ENCODE measurements at regions not wholly inside any gene's neighbourhood (a gene's known extent, or its start where the extent isn't known, plus 50 kb on each side); places are given as distances from the start of the nearest gene placed in this dataset.
"Not testable (repeated sequence)": the region's sequence is repeated elsewhere in the genome, so short reads cannot be mapped to it uniquely, and the experiment has no call there.

DNA sequence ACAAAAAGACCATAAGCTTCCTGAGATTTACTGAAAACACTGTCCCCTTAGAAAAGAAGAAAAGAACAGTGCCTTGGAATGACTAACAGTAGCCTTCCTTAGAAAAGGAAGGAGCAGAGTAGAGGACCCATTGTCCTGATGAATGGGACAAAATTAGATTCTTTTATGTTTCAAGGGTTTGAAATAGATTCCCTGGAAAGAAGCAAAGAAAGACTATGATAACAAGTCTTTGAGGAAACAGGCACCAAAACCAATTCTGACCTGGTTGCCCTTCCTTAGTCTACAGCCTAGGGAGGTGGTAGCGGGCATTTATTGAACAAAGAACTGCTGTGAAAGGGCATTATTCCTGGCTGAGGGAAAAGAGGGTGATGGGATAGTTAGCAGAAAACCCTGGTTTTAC is 1024.8 kb downstream of the TBL1XR1 start:
- TF ChIP-seq POLR2A (IDR thresholded peaks at IDR 0.05; ENCODE audit: low read length) (no peak), GATA1 (IDR thresholded peaks at IDR 0.05; ENCODE audit: low read depth, low read length) (no peak)
- no peak for DNase-seq

DNA sequence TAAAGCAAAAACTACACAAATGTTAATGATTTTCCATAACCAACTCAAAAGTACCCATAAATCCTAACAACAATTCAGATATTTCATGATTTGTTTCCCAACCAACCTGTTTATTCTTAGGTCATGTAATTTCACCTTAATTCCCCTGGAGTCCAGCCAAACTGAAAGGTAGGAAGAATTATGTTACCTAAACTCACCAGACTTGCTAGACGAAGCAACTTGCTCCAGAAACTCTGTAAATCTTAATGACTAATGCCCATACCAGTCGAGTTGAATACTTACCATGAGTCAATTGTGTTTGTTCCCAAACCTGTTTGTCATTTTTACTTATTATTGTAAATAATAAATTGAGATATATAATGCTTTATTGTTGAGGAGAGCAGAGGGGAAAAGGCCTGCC is 1030.0 kb downstream of the TBL1XR1 start:
- no peak for DNase-seq
- TF ChIP-seq GATA1 (IDR thresholded peaks at IDR 0.05; ENCODE audit: low read depth, low read length), result no peak
- no peak for TF ChIP-seq POLR2A (IDR thresholded peaks at IDR 0.05; ENCODE audit: low read length)

DNA sequence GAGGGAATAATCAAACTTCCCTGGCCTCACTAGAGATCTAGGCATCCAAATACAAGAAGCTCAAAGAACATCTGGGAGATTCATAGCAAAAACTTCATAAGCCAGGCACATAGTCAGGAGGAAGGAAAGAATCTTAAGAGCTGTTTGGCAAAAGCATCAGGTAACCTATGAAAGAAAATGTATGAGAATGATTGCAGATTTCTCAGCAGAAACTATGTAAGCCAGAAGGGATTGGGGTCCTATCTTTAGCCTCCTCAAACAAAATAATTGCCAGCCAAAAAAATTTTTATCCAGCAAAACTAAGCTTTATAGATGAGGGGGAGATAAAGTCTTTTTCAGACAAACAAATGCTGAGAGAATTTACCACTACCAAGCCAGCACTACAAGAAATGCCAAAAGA is 1036.3 kb downstream of the TBL1XR1 start:
- DNase-seq, result no peak
- no peak for TF ChIP-seq GATA1 (IDR thresholded peaks at IDR 0.05; ENCODE audit: low read depth, low read length)
- TF ChIP-seq POLR2A (IDR thresholded peaks at IDR 0.05; ENCODE audit: low read length), result no peak

DNA sequence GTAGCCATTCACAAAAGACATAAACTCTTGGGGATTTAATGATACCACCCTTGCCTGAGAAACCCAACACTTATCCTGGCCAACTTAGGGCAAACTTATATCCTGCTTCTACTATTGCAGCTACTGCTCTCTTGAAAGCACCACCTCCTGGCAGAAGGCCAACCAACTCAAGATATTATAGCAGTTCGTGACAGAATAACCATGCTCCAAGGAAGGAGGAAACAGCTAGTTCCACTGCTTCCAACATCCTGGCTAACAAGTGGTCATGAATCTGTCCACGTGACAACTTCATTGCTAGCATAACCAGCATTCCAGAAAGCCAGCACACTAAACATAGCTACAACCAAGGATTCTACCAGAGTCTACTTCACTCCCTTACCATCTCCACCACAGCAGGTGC is 1037.5 kb downstream of the TBL1XR1 start:
- no peak for DNase-seq
- TF ChIP-seq POLR2A (IDR thresholded peaks at IDR 0.05; ENCODE audit: low read length) (no peak), GATA1 (IDR thresholded peaks at IDR 0.05; ENCODE audit: low read depth, low read length) (no peak)

DNA sequence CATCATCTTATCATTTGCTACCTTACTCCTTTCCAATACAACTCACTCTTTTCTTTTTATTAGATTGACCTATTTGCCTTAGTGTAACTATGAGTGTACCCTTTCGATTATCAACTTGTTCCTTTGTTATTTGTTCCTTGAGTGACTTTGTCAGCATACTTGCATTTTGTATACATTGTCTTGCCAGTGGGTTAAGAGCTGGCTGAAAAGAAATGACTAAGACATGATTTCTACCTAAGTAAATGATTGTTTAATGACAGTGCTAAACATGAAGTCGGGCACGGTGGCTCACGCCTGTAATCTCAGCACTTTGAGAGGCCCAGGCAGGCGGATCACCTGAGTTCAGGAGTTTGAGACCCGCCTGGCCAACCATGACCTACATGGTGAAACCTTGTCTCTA is 1042.3 kb downstream of the TBL1XR1 start:
- TF ChIP-seq GATA1 (IDR thresholded peaks at IDR 0.05; ENCODE audit: low read depth, low read length), result no peak
- TF ChIP-seq POLR2A (IDR thresholded peaks at IDR 0.05; ENCODE audit: low read length), result no peak

DNA sequence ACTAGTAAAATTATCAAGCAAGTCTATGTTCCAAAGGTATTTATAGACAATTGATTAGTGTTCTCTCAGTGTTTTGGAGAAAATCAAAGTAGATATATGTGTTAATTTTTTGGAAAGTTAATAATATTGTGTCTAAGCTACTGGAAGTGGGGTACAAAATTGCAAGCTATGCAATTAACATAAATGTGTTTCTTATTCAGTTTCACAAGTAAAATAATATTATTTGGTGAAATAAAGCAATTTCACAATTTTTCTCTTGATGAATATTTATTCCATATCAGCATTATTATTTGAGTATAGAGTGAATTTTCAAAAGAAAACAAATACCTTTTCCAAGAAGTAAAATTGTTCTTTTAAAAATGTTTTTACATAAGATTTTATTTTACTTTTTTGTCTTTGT is 1047.7 kb downstream of the TBL1XR1 start:
- no peak for DNase-seq
- no peak for TF ChIP-seq POLR2A (IDR thresholded peaks at IDR 0.05; ENCODE audit: low read length)
- TF ChIP-seq GATA1 (IDR thresholded peaks at IDR 0.05; ENCODE audit: low read depth, low read length), result no peak

More for the DNA sequence above, 1042.3 kb downstream of the TBL1XR1 start:
- DNase-seq, result no peak

DNA sequence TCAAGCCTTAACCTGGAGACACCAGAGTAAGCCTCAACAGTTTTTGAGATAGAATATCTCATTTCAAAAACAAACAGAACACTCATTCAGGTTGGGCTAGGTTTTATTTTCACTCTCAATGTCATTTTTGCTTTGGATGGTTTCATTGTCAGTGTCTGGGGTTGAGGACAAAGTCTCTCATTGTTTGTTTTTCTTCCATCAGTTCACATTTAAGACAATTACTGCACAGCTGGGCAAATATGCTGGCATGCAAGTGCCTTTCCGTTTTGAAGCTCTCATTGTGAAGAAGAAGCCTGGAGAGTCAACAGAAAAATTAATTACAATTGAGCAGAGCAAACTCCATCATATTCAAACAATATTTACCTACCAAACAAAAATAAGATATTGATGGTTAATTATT is 1050.0 kb downstream of the TBL1XR1 start:
- no peak for TF ChIP-seq POLR2A (IDR thresholded peaks at IDR 0.05; ENCODE audit: low read length)
- no peak for TF ChIP-seq GATA1 (IDR thresholded peaks at IDR 0.05; ENCODE audit: low read depth, low read length)
- DNase-seq, result no peak

DNA sequence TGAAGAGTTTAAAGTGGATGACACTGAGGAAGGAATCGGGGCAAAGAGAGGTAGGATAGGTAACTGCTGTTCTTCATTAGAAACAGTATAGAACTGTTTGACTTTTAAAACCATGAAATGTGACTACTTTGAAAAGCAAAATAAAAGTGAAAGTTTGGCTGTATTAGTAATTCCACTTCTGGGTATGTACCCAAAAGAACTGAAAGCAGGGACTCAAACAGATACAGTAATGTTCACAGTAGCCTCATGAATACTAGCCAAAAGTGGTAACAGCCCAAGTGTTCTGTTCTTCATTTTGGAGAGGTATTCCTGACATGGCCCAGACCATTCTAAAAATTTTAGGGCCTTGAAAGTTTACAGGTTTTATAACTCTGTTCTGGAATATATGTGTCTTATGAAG is 1055.4 kb downstream of the TBL1XR1 start:
- DNase-seq, result no peak
- TF ChIP-seq GATA1 (IDR thresholded peaks at IDR 0.05; ENCODE audit: low read depth, low read length), result no peak
- no peak for TF ChIP-seq POLR2A (IDR thresholded peaks at IDR 0.05; ENCODE audit: low read length)

DNA sequence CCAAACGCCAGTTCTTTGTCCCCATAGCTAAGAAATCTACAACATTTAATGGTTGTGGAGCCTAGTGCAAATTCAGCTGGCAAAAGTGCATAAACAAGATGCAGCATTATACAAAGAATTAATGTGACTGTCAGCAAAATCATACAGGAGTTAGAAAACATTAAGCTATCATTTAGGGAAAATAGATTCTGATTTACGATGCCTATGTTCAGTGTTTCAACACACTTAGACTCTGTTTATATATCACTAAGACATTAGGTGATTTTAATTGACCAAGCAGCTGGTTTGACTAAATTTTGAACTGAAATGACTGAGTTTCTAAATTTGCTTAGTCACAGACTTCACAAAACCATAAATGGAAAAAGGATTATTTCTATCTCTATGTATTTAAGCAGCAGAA is 1076.8 kb downstream of the TBL1XR1 start:
- TF ChIP-seq POLR2A (IDR thresholded peaks at IDR 0.05; ENCODE audit: low read length) (no peak), GATA1 (IDR thresholded peaks at IDR 0.05; ENCODE audit: low read depth, low read length) (no peak)
- DNase-seq, result no peak

DNA sequence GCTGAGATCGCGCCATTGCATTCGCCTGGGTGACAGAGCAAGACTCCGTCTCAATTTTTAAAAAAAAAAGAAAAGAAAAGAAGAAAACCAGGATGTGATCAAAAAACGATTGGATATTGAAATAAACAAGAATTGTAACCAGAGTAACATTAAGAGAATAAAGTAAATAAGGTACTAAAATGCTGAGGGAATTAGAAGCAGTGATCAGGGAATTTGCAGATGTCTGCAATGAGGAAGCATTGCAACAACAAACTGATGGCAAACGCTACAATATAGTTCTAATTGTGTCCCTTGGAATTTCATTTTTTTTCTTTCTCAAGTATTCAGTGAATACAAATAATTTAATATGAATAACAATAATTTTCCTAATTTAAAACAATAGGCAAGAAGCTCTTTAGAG is 1077.5 kb downstream of the TBL1XR1 start:
- no peak for TF ChIP-seq GATA1 (IDR thresholded peaks at IDR 0.05; ENCODE audit: low read depth, low read length)
- TF ChIP-seq POLR2A (IDR thresholded peaks at IDR 0.05; ENCODE audit: low read length), result no peak
- DNase-seq, result no peak

DNA sequence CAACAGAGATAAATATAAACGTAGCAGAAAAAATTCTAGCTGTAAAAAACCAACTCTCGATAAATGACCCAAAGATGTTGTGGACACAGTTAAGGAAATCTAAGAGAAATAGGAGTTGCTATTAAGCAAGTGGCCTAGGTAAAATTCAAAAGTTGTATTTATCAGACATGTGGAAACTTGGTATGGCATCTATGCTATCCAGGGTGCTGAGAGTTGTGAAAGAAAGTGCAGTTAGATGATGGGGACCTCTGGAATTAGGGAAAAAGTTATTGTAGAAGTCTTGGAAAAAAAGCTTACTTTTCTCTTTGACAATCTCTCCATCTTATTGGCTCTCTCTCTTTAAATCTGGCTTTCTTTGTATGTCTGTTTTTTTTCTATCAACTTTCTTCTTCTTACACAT is 1090.9 kb downstream of the TBL1XR1 start:
- no peak for DNase-seq

DNA sequence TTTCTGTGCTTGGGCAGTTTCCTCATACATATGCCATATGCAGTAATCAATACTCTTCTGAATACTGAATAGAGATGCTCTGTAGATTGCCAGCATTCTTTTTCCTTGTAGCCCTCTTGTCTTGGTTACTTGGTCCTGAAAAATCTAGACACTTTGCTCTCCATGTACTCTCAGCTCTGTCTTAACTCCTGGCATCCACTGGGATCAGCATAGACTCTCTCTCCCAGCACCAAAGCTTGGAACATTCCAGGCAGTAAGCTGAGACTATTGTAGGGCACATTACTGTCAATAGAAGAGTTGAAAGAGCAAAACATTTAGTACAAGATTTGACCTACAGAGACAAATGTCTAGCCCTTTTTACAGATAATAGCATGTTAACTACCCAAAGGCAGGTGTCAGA is 1100.3 kb downstream of the TBL1XR1 start:
- no peak for DNase-seq
- TF ChIP-seq POLR2A (IDR thresholded peaks at IDR 0.05; ENCODE audit: low read length), result no peak

More for the DNA sequence above, 1090.9 kb downstream of the TBL1XR1 start:
- no peak for TF ChIP-seq POLR2A (IDR thresholded peaks at IDR 0.05; ENCODE audit: low read length)
- TF ChIP-seq GATA1 (IDR thresholded peaks at IDR 0.05; ENCODE audit: low read depth, low read length), result no peak

DNA sequence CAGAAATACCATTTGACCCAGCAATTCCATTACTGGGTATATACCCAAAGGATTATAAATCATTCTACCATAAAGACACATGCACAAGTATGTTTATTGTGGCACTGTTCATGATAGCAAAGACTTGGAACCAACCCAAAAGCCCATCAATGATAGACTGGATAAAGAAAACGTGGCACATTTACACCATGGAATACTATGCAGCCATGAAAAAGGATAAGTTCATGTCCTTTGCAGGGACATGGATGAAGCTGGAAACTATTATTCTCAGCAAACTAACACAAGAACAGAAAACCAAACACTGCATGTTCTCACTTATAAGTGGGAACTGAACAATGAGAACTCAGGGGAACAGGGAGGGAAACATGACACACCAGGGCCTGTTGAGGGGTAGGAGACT is 1103.4 kb downstream of the TBL1XR1 start:
- DNase-seq, result not testable (repeated sequence)

DNA sequence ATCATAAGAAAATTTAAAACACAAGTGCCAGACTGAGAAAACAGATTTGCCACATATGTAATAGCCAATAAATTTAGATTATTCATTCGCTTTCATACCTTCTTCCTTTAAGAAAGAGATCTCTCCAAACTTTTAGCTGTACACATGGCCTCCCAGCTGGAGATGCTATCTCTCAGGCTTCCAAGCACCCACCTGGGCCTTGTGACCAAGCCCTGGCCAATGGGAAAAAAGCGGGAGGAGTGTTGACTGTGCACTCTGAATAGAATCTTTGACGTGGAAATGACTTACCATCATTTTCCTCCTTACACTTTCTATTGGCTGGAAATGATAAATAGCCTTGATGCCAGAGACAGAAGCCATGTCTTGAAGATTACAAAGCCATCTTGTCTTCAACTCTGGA is 1106.6 kb downstream of the TBL1XR1 start:
- DNase-seq, result no peak
- no peak for TF ChIP-seq POLR2A (IDR thresholded peaks at IDR 0.05; ENCODE audit: low read length)

DNA sequence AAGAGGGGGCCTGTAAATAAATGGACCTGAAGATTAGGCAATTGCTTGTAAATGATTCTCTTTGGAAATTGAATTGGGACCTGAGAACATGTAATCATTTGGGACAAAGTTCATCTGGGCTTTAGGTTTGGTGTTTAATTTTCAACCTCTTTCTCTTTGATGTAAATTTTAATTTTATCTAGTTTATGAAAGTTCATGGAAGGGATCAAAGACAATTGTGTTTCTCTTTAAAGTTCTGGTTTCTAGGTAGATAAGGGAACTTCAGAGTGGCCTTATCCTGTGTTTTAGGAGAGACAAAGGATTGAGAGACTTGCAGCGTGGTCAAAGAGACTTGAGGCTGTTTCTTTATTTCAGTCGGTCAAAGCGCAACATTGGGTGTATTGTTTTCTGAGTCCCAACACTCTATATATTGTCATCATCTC is 1108.3 kb downstream of the TBL1XR1 start:
- DNase-seq, result no peak
- TF ChIP-seq GATA1 (IDR thresholded peaks at IDR 0.05; ENCODE audit: low read depth, low read length) (no peak), POLR2A (IDR thresholded peaks at IDR 0.05; ENCODE audit: low read length) (no peak)

DNA sequence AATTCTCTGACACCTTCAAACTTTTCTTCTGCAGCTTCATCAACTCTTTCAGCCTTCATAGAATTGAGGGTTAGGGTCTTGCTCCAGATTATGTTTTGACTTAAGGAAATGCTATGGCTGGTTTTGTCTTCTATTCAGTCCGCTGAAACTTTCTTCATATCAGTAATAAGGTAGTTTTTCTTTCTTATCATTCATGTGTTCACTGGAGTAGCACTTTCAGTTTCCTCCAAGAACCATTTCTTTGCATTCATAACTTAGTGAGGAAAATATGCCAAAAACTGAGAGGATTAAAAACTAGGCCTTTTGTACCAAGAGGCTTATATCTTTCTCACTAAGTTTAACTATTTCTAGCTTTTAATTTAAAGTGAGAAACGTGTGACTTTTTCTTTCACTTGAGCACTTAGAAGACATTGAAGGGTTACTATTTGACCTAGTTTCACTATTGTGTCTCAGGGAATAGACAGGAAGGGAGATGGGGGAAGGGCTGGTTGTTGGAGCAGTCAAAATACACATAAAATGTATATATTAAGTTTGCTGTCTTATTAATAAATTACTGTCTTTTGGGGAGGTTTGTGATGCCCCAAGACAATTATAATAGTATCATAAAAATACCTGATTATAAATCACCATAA is 1110.1 kb downstream of the TBL1XR1 start:
- no peak for DNase-seq
- TF ChIP-seq GATA1 (IDR thresholded peaks at IDR 0.05; ENCODE audit: low read depth, low read length) (no peak), POLR2A (IDR thresholded peaks at IDR 0.05; ENCODE audit: low read length) (no peak)

All from erythroblast (primary cell).